DND-41 (cell line): ENCODE measurements at regions not wholly inside any gene's neighbourhood (a gene's known extent, or its start where the extent isn't known, plus 50 kb on each side); places are given as distances from the start of the nearest gene placed in this dataset.

Experiments
- ATAC-seq: fragments of 200-7000 bp; cut with Tn5 transposase; 3 replicates; pipeline ENCODE4 v1.9.1; 2021; ENCODE audit warnings: low read depth; ENCODE audit not compliant: insufficient read depth
- DNase-seq: peaks from one replicate; pipeline ENCODE4 v3.0.0-alpha.2; 2020
- H2AFZ ChIP-seq: 2 replicates; pipeline ENCODE4 v1.6.0; 2012; ENCODE audit warnings: low read depth, low read length
- H3K27ac ChIP-seq: 2 replicates; pipeline ENCODE4 v1.5.1; 2012; ENCODE audit warnings: low read length, inconsistent platforms
- H3K27me3 ChIP-seq: fragments of 200-600 bp; sonication (generic); 2 replicates; pipeline ENCODE4 v1.6.0; 2012; ENCODE audit warnings: low read length, mild to moderate bottlenecking, inconsistent platforms; ENCODE audit not compliant: insufficient read depth, poor library complexity
- H3K36me3 ChIP-seq: 2 replicates; pipeline ENCODE4 v1.5.1; 2012; ENCODE audit warnings: low read length, inconsistent platforms; ENCODE audit not compliant: insufficient read depth
- H3K4me1 ChIP-seq: 2 replicates; pipeline ENCODE4 v1.5.1; 2012; ENCODE audit warnings: mild to moderate bottlenecking, low read length; ENCODE audit not compliant: insufficient read depth
- H3K4me2 ChIP-seq: 2 replicates; pipeline ENCODE4 v1.6.0; 2012; ENCODE audit warnings: mild to moderate bottlenecking, moderate library complexity, low read length, inconsistent platforms; ENCODE audit not compliant: insufficient read depth
- H3K4me3 ChIP-seq, 2 experiments: fragments of 200-600 bp in 1 of 2; shearing (Covaris generic) in 1 of 2; 2 replicates each; pipeline ENCODE4 v1.5.1; 2012 to 2016; ENCODE audit warnings: inconsistent platforms in 2 of 2, low read length in 2 of 2, mild to moderate bottlenecking in 2 of 2, low read depth in 1 of 2, moderate library complexity in 1 of 2
- H3K79me2 ChIP-seq: 2 replicates; pipeline ENCODE4 v1.6.0; 2012; ENCODE audit warnings: low read length, inconsistent platforms; ENCODE audit not compliant: insufficient read depth
- H3K9ac ChIP-seq: 2 replicates; pipeline ENCODE4 v1.6.0; 2012; ENCODE audit warnings: low read depth, mild to moderate bottlenecking, inconsistent platforms, low read length, moderate library complexity
- H3K9me3 ChIP-seq: 2 replicates; pipeline ENCODE4 v1.5.1; 2012; ENCODE audit warnings: low read length, moderate library complexity, mild to moderate bottlenecking, inconsistent platforms; ENCODE audit not compliant: insufficient read depth, severe bottlenecking
- H4K20me1 ChIP-seq: 2 replicates; pipeline ENCODE4 v1.6.0; 2012; ENCODE audit warnings: low read length; ENCODE audit not compliant: insufficient read depth
- CTCF ChIP-seq: IDR thresholded peaks from 2 replicates; pipeline ENCODE4 v1.5.1; 2012; ENCODE audit warnings: borderline replicate concordance, low read length, moderate library complexity, mild to moderate bottlenecking; ENCODE audit not compliant: poor library complexity, severe bottlenecking; ENCODE audit errors: extremely low read depth
- EZH2 ChIP-seq: IDR thresholded peaks from 3 replicates; pipeline ENCODE4 v1.6.1; 2012; ENCODE audit warnings: borderline replicate concordance, low read depth, mild to moderate bottlenecking, moderate library complexity, low read length, inconsistent platforms; ENCODE audit not compliant: severe bottlenecking

- H3K4me3 ChIP-seq, result no peak overlapping the region
- H3K27me3 ChIP-seq, result peaks cover 3% of the 10 kb centered on the region
- H3K9me3 ChIP-seq, result no peaks in the 10 kb centered on the region
- H2AFZ ChIP-seq, result no peak overlapping the region
- H3K79me2 ChIP-seq, result no peaks in the 10 kb centered on the region
- DNase-seq (no peak), ATAC-seq (no peak)
- TF ChIP-seq EZH2 (no peak), CTCF (no peak)
- H3K4me2 ChIP-seq, result no peak overlapping the region
- H3K9ac ChIP-seq, result no peak overlapping the region
- H4K20me1 ChIP-seq, result no peaks in the 10 kb centered on the region
- H3K36me3 ChIP-seq, result no peaks in the 10 kb centered on the region
- H3K4me1 ChIP-seq, result no peaks in the 10 kb centered on the region
- no peak overlapping the region for H3K27ac ChIP-seq
Measured at GRCh38 chr10:78266741-78267469, 233.2 kb downstream of the RPS24 start.

- Histone ChIP-seq H3K36me3 (no peaks in the 10 kb centered on the region), H3K4me2 (no peak overlapping the region), H3K9ac (no peak overlapping the region), H4K20me1 (no peaks in the 10 kb centered on the region), H3K27ac (no peak overlapping the region), H3K9me3 (peaks cover 4% of the 10 kb centered on the region), H3K4me1 (no peaks in the 10 kb centered on the region), H3K79me2 (no peaks in the 10 kb centered on the region), H3K4me3 (no peak overlapping the region), H2AFZ (no peak overlapping the region), H3K27me3 (peaks cover 3% of the 10 kb centered on the region)
- no peak for DNase-seq
- TF ChIP-seq CTCF, result no peak
- no peak for TF ChIP-seq EZH2
- no peak for ATAC-seq
Measured at GRCh38 chr10:78267598-78267997, 233.9 kb downstream of the RPS24 start.

- ATAC-seq (no peak), DNase-seq (no peak)
- Histone ChIP-seq H4K20me1 (no peaks in the 10 kb centered on the region), H3K27me3 (peaks cover 3% of the 10 kb centered on the region), H3K4me3 (no peak overlapping the region), H3K36me3 (no peaks in the 10 kb centered on the region), H3K27ac (no peak overlapping the region), H3K79me2 (no peaks in the 10 kb centered on the region), H2AFZ (no peak overlapping the region), H3K9ac (no peak overlapping the region), H3K9me3 (peaks cover 4% of the 10 kb centered on the region), H3K4me2 (no peak overlapping the region), H3K4me1 (no peaks in the 10 kb centered on the region)
- TF ChIP-seq CTCF (no peak), EZH2 (no peak)
Measured at GRCh38 chr10:78269060-78269459, 235.4 kb downstream of the RPS24 start.
